Neural crest cell (in vitro differentiated cells): ENCODE measurements at regions not wholly inside any gene's neighbourhood (a gene's known extent, or its start where the extent isn't known, plus 50 kb on each side); places are given as distances from the start of the nearest gene placed in this dataset. TPM values are rescaled to one million over a fixed set of nuclear protein-coding genes. Genes with fewer than 3 reads are reported as not detected.

Experiments
- DNase-seq: peaks from one replicate; pipeline ENCODE4 v3.0.0; 2021; ENCODE audit warnings: low read depth, mixed read lengths, low spot score
- H3K27ac Mint-ChIP-seq: one replicate; pipeline ENCODE4 v1.8.0; 2021; ENCODE audit warnings: mild to moderate bottlenecking, mixed read lengths; ENCODE audit not compliant: unreplicated experiment
- H3K27me3 Mint-ChIP-seq: 2 replicates; pipeline ENCODE4 v1.8.0; 2021; ENCODE audit warnings: low read depth, mild to moderate bottlenecking, mixed read lengths
- H3K36me3 Mint-ChIP-seq: 2 replicates; pipeline ENCODE4 v1.8.0; 2021; ENCODE audit warnings: low read depth, mild to moderate bottlenecking, mixed read lengths
- H3K4me1 Mint-ChIP-seq: 2 replicates; pipeline ENCODE4 v1.8.0; 2021; ENCODE audit warnings: mixed read lengths
- H3K4me3 Mint-ChIP-seq: one replicate; pipeline ENCODE4 v1.8.0; 2021; ENCODE audit warnings: mild to moderate bottlenecking, mixed read lengths
- H3K9me3 Mint-ChIP-seq: 2 replicates; pipeline ENCODE4 v1.8.0; 2021; ENCODE audit warnings: mixed read lengths
- CTCF ChIP-seq: fragments of 200-600 bp; sonication (generic); conservative IDR thresholded peaks from 2 replicates; pipeline ENCODE4 v1.5.0; 2021; ENCODE audit warnings: antibody characterized with exemption, mild to moderate bottlenecking
- microRNA-seq: library from miRNA; unstranded; fragments of <30 nt; microRNA quantifications from one replicate; pipeline ENCODE4, GENCODE V29; 2020

DNA sequence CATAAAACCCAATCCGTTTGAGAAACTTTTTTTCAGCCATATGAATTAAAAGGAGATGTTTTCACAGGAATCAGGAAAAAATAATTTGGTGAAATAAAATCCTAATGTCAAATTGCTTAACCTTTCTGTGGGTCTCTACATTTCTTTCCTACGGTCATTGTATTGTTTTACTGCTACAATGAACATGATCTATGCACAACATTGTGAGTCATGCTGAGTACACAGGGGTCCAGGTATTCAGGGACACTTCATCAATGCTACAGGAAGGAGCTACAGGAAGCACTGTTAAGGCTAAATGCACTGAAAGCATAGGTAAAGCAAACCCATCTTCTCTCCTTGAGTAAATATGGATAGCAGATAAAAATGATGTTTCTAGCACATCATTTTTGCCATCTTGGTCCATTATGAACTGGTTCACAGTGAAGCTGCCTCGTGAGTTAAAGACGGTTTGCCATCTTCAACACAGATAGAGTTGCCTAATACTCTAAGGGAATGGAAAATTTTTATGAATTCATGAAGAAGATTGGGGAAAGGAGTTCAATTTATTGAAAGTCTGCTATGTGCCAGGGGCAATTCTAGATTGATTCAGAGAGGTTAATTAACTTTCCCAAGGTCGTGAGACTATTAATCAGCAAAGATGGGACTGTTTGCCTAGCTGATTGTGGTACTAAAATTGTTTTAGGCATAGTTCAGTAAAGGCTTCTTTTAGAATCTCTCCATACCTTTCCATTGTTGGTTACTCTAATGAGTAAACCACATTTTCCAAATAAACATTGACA is 85.5 kb downstream of the DIRAS2 start:
- Mint-ChIP-seq H3K4me1 (no peaks in the 10 kb centered on the region), H3K27ac (no peak overlapping the region), H3K27me3 (no peaks in the 10 kb centered on the region), H3K4me3 (no peak overlapping the region), H3K36me3 (no peaks in the 10 kb centered on the region), H3K9me3 (peaks cover 3% of the 10 kb centered on the region)
- DNase-seq = no peak
- TF ChIP-seq CTCF = no peak

GRCh38 chr9:90559075-90560073 is 83.2 kb downstream of the DIRAS2 start:
- Mint-ChIP-seq H3K4me3 (no peak overlapping the region), H3K4me1 (no peaks in the 10 kb centered on the region), H3K27me3 (no peaks in the 10 kb centered on the region), H3K9me3 (peaks cover 3% of the 10 kb centered on the region), H3K27ac (no peak overlapping the region), H3K36me3 (no peaks in the 10 kb centered on the region)
- no peak for DNase-seq
- TF ChIP-seq CTCF = no peak

Small RNA genes in the stretch of these regions (microRNA-seq; reads per million reads assigned to microRNA genes)
- not detected for gene MIR4290
